Fibroblast of gingiva (primary cell): ENCODE measurements at regions not wholly inside any gene's neighbourhood (a gene's known extent, or its start where the extent isn't known, plus 50 kb on each side); places are given as distances from the start of the nearest gene placed in this dataset.

Source experiments
- DNase-seq: peaks from one replicate; pipeline ENCODE4 v3.0.0-alpha.2; 2011; ENCODE audit warnings: low read depth

DNA sequence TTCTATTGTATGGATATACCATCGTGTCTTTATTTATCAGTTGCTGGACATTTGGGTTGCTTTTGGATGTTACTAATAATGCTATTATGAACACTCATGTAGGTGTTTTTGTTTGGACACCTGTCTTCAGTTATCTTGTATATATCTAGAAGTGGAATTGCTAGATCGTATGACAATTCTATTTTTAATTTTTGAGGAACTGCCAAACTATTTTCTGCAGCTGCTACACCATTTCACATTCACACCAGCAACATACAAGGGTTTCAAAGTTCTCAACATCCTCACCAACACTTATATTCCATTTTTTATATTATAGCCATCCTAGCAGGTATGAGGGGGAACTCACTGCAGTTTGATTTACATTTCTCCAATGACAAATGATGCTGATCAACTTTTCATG, 324.6 kb downstream of the CAAP1 start:
- no peak for DNase-seq

DNA sequence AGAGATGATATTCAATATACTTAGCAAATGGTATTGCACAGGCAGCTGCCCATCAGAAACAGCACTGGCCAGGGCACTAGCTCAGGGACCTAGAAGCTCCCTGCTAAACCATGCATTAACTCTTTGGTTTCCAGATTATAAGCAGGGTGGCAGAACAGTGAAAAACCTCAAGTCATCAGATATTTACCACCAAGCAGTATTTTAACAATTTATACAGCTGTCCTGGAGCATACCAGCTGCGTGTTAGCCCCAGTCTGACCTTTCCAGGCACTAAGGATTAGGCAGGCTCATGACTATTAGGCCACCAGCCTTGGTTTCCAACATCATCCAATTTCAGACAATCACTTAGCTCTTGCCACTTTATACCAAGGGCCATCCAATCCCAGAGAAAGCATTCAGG, 326.5 kb downstream of the CAAP1 start:
- DNase-seq = no peak

DNA sequence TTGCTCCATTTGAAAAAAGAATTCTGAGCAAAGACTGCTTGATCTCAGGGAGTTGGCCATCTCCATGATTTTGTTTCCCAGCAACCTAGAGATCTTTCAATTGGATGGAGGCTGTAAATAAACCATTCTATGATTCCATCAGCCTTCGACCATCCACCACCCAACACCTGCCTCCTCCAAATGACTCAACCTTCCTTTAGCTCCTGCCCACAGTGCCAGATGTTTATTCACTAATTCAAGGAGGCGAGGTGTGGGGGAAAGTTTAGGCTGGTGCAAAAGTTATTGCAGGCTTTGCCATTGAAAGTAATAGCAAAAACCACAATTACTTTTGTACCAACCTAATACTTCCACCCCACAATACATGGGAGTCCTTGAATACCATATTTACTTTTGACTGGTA, 327.5 kb downstream of the CAAP1 start:
- no peak for DNase-seq

DNA sequence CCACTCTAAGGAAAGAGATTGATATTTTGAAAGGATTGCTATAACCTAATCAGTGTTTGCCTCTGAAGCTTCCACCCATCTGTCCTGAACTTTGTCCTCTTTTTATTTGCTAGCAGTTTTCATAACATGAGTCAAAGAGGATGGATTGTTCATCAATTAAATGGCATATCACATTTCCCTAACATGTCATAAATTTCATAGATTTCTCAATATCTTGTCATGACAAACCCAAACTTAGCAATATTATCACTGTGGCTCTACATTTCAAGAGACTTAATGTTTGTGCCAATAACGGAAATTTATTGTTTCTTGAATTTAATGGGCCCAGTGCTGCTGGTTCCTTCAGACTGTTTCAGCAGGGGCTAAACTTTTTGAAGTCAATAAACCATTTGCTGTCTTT, 330.3 kb downstream of the CAAP1 start:
- DNase-seq = no peak

DNA sequence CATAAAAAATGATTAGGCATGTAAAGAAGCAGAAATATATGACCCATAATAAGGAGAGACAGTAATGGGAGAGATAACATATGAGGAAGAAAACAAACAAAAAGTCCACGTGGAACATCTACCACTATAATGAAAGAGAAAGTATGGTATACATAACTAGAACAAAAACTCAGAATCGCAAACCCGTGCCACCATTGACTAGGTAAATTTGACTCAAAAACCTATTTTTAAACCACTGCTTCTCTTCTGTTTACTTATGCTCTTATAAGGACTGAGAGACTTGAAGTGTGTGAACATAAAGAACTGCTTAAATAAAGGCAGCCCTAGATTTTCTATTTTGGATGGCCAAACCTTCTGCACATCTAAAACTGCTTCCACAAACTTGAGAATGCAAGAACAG, 330.7 kb downstream of the CAAP1 start:
- DNase-seq = no peak

DNA sequence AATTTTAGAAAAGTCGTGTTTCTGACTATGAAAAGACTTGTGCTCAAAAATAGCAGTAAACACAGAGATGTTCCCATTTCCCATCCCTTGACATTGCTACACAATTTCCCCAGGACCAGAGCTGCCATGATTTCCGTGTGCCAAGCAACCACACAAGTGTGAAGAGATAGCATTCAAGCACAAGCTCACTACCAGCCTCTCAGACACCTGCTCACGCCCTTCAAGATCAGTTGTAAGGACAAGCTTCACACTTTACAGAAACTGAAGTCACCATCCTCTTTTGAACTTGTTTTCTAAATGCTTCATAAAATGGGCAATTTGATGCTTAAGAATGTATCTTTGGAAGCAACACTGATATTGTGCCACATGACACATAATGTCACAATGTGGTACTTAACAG, 333.1 kb downstream of the CAAP1 start:
- no peak for DNase-seq

DNA sequence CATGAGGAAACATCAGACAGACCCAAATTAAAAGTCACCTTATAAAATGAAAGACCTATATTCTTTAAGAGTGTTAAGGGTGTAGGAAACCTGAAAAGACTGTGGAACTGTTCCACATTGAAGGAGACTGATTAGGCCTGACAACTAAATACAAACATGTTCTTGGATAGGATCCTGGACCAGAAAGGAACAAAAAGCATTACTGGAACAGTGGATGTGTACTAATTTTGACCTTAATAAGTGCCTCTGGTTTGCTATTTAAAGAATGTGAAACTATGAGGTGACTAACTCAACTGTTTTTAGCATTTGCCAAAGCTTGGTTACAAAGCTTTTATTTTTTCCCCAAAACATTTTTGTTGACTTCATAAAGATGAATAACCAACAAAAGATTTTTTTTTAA, 340.6 kb downstream of the CAAP1 start:
- DNase-seq = no peak

DNA sequence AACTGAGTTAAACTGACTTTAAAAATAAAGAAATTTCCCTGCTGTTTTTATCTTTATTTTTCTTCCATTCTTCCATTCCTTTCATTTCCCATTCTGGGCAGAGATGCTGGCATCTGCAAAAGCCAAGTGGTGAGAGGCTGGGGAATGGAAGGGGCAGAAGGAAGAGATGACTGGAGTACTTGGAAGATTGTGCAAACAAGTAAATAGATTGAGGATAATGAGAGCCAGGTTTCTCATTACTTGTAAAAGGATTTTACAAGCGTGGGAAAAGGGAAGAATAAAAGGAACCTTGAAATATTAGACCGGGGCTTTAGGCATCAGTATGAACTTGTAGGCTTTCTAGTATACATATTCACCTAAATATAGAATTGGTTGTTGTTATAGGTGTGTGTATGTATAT, 341.2 kb downstream of the CAAP1 start:
- DNase-seq = no peak

DNA sequence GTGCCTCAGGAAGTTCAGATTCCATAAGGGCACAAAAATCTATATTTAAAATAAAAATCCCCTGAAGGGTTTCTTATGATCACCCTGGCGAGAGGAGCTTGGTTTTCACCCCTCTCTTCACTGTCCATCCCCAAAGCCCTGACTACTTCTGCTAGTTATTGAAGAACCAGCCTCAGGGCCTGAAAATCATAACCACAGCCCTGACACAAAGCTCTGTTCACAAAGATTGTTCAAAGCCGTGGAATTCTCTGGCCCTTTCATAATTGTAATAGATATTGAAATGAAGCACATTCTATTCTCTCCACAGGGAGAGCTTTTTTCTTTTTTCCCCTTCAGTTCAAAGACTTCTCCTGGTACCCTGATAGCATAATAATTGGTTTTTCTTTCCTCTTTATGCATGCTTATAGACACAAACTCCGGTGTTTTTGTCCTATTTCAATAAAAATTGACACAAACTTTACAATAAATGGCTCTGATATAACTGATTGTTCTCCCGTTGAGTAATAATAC, 343.8 kb downstream of the CAAP1 start:
- no peak for DNase-seq

DNA sequence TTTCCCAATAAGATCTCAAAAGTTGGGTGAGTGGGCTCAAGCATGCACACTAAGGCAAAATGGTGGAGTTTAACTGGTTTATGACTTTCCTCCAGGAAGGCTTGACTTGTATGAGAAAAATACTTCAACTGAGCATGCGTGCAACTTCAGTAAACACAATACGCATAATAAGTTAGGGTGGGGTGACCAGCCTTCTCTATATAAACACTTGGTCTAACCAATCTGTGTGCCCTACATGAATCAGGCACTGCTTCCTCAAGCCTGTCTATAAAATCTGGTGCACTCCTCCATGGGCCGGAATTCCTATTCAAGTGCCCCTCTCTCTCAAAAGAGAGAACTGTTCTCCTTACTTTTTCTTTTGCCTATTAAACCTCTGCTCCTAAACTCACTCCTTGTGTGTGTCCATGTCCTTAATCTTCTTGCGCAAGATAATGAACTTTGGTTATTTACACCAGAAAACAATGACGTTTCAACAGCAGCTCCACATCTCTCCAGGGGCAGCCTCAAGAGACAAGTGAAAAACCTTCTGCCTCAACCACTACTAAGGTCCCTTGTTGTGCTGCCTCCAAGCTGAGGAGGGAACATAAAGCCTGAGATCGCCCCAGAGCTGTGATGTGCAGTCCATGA, 352.6 kb downstream of the CAAP1 start:
- DNase-seq = no peak

DNA sequence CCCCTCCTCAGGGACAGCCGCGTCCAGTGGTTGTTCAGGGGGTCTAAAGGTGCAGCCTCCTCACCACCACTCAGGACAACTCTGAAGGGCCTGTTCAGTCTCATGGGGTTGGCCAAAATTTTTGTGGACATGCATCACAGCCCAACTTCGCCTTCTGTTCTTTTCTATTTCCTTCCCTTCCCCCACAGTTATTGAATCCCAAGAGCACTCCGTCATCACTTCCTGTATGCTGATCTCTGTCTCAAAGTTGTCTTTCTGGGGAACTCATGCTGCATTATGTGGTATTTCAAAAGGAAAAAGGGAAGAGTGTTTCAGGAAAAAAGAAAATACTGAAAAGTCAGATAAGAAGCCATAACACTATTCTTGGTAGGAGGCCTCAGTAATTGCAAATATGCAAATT, 355.4 kb downstream of the CAAP1 start:
- DNase-seq = no peak

DNA sequence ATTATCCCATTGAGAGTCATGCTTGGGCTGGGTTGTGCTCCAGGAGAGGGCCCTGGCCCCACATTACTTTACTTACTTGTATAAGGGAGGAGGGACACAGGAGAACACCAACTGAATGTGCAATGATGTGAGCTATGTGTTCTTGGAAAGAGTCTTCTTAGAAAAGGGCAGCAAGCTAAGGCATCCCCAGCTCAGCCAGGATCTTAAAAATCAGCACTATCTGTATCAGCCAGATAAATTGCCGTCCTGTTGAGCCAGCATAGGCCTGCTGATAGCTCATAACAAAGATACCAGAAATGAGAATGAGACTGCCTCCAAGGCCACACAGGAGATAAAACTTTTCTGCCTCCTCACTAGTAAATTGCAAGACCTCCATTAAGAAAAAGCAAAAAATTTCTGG, 357.5 kb downstream of the CAAP1 start:
- no peak for DNase-seq

DNA sequence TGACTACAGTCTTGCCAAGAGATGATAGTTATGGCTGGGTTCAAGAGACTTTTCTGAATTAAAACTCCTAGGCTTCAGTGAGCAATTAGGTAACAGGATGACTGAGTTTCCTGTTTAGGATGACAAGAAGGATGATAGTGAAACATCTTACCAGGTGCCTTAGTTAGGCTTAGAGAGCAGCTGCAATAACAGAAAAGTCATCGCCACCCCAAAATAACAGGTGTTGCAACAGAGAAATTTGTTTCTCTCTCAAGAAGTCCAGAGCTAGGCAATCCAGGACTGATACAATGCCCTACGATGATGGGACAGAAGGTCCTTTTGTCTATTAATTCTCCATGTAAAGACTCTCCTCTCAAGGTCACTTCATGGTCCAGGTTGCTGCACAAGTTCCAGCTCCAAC, 361.8 kb downstream of the CAAP1 start:
- DNase-seq = no peak

DNA sequence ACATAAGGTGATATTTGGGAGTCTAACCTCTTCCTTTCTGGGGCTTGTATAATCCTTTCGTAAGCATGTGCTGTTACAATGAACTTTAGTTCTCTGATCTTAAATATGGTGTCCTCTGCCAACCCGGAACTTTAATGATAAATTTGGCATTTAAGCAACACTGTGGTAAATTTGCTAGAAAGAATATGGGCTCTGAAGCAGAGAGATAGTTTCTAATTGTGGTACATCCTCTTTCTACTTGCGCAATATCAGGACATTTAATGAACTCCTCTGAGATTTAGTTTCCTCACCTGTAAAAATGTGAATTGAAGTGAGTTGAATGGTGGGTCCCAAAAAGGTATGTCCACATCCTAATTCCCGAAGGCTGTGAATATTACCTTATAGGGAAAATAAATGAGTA, 364.7 kb downstream of the CAAP1 start:
- no peak for DNase-seq

DNA sequence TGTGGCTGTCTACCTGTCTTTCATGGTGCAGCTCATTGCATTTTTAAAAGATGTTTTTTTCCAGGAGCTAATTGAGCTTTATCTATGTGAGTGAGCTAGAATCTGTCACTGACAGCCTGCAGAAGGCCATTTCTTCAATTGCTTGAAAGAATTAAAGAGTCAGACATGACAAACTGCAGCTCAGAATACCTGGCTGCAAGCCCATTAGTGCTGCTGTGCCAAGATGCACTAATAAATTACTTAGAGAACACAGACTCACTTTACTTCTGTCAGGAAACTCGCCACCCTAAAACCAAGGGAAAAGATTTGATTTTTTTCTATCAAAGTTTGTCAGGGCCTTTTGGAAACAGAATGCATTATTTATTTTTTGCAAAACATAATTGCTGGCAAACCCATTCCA, 368.3 kb downstream of the CAAP1 start:
- no peak for DNase-seq

DNA sequence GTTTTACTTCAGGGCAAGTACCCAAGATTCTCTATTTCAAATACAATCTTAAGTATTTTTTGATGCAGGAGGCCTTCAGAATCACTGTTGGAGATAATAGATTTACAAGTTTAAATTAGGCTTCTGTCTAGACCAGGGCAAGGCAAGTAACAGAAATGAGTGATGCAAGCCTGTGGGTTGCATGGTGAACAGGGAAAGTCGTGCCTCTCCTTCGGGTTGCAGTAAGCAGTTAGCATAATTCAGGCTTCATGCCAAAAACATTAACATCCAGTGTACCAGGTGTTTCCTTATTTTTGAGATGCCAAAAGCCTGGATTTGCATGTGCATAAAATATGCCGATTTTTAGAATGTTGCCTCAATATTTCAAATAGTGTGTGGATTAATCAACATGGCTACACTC, 369.0 kb downstream of the CAAP1 start:
- DNase-seq = no peak

DNA sequence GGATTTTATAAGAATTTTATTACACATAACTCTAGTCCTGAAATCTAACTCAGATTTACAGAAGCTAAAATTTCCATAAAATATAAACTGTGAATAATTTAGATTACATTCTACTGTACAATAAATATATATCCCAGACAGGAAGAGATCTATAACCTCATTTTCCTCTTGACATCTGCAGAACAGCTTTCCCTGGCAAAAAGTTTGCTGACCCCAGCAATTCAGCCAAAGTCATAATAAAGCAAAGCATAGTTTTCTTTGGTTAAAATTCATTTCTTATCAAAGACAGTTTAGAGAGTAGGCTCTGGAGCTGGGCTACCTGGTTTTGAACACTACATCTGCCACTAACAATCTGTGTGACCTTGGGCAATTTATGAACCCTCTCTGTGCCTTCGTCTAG, 372.5 kb downstream of the CAAP1 start:
- no peak for DNase-seq

DNA sequence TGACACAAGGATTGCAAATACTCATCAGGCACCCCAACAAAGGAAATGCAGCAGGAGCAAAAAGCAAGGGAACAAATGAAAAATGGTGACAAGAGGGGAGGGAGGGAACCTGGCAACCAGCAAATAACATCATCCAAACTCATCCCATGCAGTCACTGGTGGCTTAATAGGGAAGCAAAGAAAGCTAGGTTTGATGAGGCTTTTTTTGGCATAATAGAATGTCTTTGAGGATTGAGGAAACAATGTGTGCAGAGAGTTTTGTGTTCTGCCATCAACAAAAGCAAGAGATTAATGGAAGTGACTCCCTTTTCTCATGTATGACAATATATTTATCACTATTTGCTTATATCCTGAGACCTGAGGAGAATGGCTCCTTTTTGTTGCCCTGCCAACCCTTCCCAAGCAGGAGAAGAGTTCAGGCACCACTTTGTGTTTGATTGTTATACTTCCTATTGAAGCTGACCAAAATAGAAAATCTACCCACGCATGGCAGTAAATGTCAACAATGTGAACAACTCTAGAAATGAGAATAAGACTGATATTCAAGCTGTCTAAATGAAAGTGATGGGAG, 375.7 kb downstream of the CAAP1 start:
- DNase-seq = no peak

DNA sequence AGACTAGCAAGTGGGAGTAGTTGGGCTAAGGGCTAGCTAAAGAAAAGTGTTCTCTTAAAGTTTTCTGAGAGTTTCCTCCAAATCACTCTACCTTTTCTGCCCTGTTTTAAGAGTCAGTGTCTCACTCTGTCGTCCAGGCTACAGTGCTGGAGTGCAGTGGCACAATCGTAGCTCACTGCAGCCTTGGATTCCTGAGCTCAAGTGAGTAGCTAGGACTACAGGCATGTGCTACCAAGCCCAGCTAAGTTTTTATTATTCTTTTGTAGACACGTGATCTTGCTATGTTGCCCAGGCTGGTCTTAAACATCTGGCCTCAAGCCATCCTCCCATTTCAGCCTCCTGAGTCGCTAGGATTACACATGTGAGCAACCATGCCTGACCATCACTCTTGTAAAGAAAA, 378.9 kb downstream of the CAAP1 start:
- DNase-seq = no peak

DNA sequence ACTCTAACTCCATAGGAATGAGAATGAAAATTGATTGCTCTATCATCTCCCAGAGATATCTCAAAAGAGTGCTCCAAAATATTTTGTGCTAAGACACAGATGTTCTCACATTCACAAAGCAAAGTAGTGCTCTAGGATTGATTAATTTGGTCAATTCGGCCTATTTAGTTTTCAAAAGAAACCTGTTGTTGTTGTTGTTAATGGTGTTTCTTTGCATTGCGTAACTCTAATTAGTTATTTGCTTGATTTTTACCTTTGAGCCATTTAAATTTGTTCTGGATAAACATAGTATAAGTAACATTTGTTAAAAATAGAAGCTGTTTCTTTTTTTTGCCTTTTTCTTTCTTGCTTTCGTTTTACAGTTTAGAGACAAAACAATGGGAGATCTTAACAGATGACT, 382.5 kb downstream of the CAAP1 start:
- no peak for DNase-seq

DNA sequence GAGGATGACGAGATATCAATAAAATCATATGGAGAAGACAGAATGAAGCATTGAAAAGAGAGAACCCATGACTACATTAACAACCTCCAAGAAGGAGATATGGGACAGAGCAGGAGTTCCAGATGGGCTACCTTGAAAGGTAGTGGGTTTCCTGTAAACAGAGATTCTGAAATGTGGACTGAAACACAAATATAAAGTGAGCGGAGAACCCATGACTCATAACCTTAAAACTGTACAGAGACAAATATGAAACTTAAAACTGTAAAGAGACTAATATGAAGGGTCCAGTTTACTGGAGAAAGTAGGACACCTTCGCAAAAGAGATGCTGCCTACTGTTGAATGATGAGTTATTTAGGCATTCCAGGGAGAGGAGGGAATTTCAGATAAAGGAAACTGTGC, 383.7 kb downstream of the CAAP1 start:
- no peak for DNase-seq

DNA sequence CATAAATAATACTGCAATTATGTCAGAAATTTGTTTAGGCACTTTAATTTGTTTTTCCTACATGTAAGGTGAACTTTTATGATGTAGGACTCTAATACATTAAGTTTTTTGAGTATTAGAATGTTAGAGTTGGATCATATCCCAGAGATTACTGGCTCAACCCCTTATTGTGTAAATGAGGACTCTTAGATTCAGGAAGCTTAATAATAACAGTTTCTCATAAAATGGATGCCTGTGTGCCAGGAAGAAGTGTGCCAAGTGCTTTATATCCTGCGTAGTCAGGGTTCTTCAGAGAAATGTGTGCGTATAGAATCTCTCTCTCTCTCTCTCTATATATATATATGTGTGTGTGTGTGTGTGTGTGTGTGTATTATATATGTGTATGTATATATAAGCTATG, 388.5 kb downstream of the CAAP1 start:
- DNase-seq = no peak

DNA sequence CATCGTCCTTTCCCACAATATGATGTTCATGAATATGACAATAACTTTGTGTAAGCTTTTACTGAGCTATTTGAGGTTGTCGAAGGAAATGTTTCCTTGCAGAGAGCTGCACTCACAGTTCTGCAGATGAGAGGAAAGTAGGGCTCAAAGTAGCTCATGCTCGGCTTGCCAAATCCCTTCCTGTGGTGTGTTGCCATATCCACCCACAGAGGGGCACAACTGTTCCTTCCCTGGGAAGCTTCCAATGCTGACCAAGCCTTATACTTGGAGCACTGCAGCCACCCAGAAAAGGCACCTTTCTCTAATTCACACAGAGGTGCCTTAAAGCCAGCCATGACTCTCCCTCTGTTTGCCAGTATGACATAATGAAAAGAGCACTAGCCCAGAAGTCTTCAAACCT, 390.3 kb downstream of the CAAP1 start:
- DNase-seq = no peak

DNA sequence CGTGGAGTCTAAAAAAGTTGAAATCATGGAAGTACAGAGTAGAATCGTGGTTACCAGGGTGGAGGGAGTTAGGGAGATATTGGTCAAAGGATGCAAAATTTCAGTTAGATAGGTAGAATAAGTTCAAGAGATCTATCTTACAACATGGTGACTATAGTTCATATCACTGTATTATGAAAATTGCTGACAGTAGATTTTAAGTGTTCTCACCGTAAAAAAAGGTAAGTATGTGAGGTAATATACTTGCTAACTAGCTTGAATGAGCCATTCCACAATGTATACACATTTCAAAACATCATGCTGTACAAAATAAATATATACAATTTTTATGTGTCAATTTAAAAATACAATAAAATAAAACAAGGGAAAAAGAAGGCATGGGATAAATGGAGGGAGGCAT, 392.1 kb downstream of the CAAP1 start:
- no peak for DNase-seq
